ENCODE measurements at regions not wholly inside any gene's neighbourhood (a gene's known extent, or its start where the extent isn't known, plus 50 kb on each side); places are given as distances from the start of the nearest gene placed in this dataset.

DNA sequence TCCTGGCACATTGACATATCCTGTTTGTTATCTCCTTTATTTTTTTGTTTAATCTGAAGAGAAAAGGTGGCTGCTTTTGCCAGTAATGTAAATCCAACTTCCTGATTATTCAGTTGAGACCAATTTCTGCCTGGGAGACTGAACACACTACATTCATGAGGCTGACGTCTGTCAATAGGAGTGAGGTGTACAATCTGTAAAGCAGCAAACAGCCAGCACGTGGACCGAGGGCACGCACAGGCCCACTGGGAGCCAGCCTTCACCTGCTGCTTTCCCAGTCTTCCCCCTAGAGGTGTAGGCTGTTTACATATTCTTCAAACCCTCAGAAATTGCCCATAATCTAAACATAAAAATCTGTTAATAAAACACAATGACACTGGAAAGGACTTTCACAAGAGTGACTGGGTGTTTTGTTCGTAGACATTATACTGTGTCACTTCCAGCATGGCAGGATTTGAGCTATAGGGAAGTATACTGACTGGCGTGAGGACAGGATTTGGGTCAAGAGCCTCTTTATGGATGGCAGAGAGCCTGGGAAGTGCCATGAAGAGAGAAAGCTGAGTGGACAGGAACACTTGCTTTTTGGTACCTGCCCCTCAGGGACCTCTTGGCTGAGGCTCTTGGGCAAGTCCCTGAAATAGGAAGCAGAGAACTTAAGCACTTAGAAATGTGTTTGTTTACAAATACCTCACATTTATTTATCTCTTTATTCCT lies 552.9 kb upstream of the CAMK1G start:
- no peak overlapping the region for H3K9ac ChIP-seq (ENCODE audit: low read length)
- H3K4me1 ChIP-seq (ENCODE audit: control insufficient read depth, low read depth, low read length): no peaks in the 10 kb centered on the region
- no peak overlapping the region for H3K27ac ChIP-seq (ENCODE audit: low read length)
- no peak overlapping the region for H3K4me3 ChIP-seq (ENCODE audit: low read length)
- H3K9me3 ChIP-seq (ENCODE audit: control insufficient read depth, low read depth, low read length): no peaks in the 10 kb centered on the region
- no peaks in the 10 kb centered on the region for H3K27me3 ChIP-seq (ENCODE audit: control insufficient read depth, insufficient read depth, low read length)
- H3K36me3 ChIP-seq (ENCODE audit: control insufficient read depth, low read depth, low read length): no peaks in the 10 kb centered on the region

DNA sequence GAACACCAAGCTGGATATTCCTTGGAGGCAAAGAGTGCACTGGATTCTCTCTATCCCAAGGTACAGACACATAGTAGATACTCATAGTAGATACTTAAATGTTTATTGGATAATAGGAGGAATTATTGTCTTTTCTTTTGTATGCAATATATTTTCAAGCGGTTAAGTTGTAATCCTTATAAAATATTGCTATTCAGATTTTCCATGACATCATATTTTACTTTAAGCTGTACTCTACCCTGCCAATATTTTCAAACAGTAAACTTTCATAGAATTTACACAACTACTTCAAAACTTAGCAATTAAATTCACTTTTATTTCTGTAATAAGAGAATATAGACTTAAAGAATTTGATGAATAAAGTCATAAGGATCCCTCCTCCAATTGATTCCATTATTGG lies 546.5 kb upstream of the CAMK1G start:
- H3K4me3 ChIP-seq (ENCODE audit: low read length): no peak overlapping the region
- no peak overlapping the region for H3K9ac ChIP-seq (ENCODE audit: low read length)
- H3K9me3 ChIP-seq (ENCODE audit: control insufficient read depth, low read depth, low read length): no peaks in the 10 kb centered on the region
- no peak overlapping the region for H3K27ac ChIP-seq (ENCODE audit: low read length)
- no peaks in the 10 kb centered on the region for H3K27me3 ChIP-seq (ENCODE audit: control insufficient read depth, insufficient read depth, low read length)
- no peaks in the 10 kb centered on the region for H3K36me3 ChIP-seq (ENCODE audit: control insufficient read depth, low read depth, low read length)
- H3K4me1 ChIP-seq (ENCODE audit: control insufficient read depth, low read depth, low read length): no peaks in the 10 kb centered on the region

DNA sequence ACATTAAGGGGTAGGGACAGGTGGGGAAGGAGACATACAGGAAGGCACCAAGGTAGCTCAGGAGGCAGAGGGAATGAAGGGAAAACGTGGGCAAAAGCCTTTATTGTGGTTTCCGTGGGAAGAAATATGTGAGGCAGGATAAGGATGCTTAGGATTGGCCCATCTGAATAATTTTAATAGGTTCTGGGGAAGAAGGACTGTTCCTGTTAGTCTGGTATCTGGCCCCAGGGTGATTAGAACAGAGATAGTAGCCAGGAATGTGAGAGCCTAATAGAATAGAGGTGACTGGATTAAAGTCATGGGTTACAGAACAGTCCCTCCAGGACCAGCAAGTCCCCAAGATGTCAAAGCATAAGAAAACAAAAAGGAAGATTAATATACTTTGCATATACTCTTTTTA lies 545.2 kb upstream of the CAMK1G start:
- H3K9me3 ChIP-seq (ENCODE audit: control insufficient read depth, low read depth, low read length): no peaks in the 10 kb centered on the region
- H3K4me3 ChIP-seq (ENCODE audit: low read length): no peak overlapping the region
- H3K36me3 ChIP-seq (ENCODE audit: control insufficient read depth, low read depth, low read length): no peaks in the 10 kb centered on the region
- H3K9ac ChIP-seq (ENCODE audit: low read length): no peak overlapping the region
- no peak overlapping the region for H3K27ac ChIP-seq (ENCODE audit: low read length)
- H3K4me1 ChIP-seq (ENCODE audit: control insufficient read depth, low read depth, low read length): no peaks in the 10 kb centered on the region
- no peaks in the 10 kb centered on the region for H3K27me3 ChIP-seq (ENCODE audit: control insufficient read depth, insufficient read depth, low read length)

DNA sequence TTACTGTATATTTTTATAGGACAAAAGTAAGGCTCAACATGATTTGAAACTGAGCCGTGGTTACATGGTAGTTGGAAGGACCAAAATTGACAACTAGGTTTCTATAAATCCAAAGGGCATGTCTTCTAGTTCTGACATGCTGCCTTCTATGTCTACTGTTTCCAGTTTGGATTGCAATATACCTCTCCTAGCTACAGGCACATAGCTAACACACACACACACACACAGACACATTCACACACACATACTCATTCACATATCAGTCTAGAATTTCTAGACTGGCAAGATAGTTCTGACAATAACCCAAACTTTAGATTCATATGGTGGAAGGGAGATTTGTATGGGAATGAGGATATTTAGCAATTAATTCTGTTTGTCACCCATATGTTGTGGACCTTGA lies 544.8 kb upstream of the CAMK1G start:
- no peaks in the 10 kb centered on the region for H3K4me1 ChIP-seq (ENCODE audit: control insufficient read depth, low read depth, low read length)
- H3K36me3 ChIP-seq (ENCODE audit: control insufficient read depth, low read depth, low read length): no peaks in the 10 kb centered on the region
- H3K4me3 ChIP-seq (ENCODE audit: low read length): no peak overlapping the region
- no peak overlapping the region for H3K27ac ChIP-seq (ENCODE audit: low read length)
- no peaks in the 10 kb centered on the region for H3K9me3 ChIP-seq (ENCODE audit: control insufficient read depth, low read depth, low read length)
- no peaks in the 10 kb centered on the region for H3K27me3 ChIP-seq (ENCODE audit: control insufficient read depth, insufficient read depth, low read length)
- no peak overlapping the region for H3K9ac ChIP-seq (ENCODE audit: low read length)

DNA sequence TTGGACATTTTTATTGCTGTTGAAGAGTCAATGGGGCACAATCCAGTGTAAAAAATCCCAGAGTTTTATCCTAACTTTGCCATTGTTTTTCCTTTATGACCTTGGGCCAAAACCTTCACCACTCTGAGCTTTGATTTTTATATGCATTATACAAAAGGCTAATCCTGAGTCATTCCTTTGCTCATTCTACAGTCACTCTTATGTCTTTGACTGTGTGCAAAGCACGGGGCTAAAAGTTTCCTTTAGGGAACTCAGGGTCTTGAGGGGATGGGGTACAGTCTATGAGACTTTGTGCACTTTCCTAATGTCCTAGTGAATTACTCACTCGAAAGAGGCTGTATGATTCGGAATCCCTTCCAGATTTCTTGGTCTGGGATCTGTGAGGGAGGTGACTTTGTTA lies 543.2 kb upstream of the CAMK1G start:
- Histone ChIP-seq H3K27me3 (ENCODE audit: control insufficient read depth, insufficient read depth, low read length) (no peaks in the 10 kb centered on the region), H3K9me3 (ENCODE audit: control insufficient read depth, low read depth, low read length) (no peaks in the 10 kb centered on the region), H3K4me3 (ENCODE audit: low read length) (no peak overlapping the region), H3K9ac (ENCODE audit: low read length) (no peak overlapping the region), H3K36me3 (ENCODE audit: control insufficient read depth, low read depth, low read length) (no peaks in the 10 kb centered on the region), H3K27ac (ENCODE audit: low read length) (no peak overlapping the region), H3K4me1 (ENCODE audit: control insufficient read depth, low read depth, low read length) (no peaks in the 10 kb centered on the region)

DNA sequence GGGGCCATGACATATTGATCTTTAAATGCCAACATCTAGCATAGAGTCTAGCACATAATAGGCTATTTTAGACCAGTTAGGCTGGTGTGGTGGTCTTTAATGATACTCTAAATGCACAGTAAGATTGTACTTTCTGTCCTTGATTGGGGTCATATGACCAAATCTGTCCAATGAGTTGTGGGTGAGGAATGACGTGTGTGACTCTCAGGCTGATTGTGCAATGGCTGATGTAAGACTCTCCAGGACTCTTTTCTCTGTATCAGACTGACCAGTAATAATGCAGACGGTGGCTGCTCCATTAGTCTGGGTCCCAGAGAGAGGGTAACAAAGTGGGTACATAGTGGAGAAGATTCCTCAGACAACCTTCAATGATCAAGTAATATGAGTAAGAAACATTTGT lies 541.6 kb upstream of the CAMK1G start:
- Histone ChIP-seq H3K4me1 (ENCODE audit: control insufficient read depth, low read depth, low read length) (no peaks in the 10 kb centered on the region), H3K36me3 (ENCODE audit: control insufficient read depth, low read depth, low read length) (no peaks in the 10 kb centered on the region), H3K9me3 (ENCODE audit: control insufficient read depth, low read depth, low read length) (no peaks in the 10 kb centered on the region), H3K27ac (ENCODE audit: low read length) (no peak overlapping the region), H3K9ac (ENCODE audit: low read length) (no peak overlapping the region), H3K4me3 (ENCODE audit: low read length) (no peak overlapping the region), H3K27me3 (ENCODE audit: control insufficient read depth, insufficient read depth, low read length) (no peaks in the 10 kb centered on the region)

DNA sequence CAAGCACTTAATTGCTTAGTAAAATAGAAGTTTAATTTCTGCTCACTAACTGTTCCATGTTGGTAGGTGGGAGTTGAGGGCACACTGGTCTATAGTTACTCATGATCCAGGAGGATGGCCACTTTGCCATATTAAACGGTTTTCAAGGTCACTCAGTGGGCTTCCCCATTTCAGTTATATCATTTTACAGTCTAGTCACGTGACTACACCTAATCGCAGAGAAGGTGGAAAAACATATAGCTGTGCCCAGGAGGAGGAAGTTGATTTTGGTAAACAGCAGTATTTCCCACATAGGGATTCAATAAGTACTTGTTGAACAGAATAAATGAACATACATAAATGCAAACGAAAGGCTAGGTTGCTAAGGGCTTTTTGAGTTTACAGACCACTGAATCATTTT lies 541.1 kb upstream of the CAMK1G start:
- Histone ChIP-seq H3K27me3 (ENCODE audit: control insufficient read depth, insufficient read depth, low read length) (no peaks in the 10 kb centered on the region), H3K4me1 (ENCODE audit: control insufficient read depth, low read depth, low read length) (no peaks in the 10 kb centered on the region), H3K4me3 (ENCODE audit: low read length) (no peak overlapping the region), H3K9ac (ENCODE audit: low read length) (no peak overlapping the region), H3K27ac (ENCODE audit: low read length) (no peak overlapping the region), H3K36me3 (ENCODE audit: control insufficient read depth, low read depth, low read length) (no peaks in the 10 kb centered on the region), H3K9me3 (ENCODE audit: control insufficient read depth, low read depth, low read length) (no peaks in the 10 kb centered on the region)

DNA sequence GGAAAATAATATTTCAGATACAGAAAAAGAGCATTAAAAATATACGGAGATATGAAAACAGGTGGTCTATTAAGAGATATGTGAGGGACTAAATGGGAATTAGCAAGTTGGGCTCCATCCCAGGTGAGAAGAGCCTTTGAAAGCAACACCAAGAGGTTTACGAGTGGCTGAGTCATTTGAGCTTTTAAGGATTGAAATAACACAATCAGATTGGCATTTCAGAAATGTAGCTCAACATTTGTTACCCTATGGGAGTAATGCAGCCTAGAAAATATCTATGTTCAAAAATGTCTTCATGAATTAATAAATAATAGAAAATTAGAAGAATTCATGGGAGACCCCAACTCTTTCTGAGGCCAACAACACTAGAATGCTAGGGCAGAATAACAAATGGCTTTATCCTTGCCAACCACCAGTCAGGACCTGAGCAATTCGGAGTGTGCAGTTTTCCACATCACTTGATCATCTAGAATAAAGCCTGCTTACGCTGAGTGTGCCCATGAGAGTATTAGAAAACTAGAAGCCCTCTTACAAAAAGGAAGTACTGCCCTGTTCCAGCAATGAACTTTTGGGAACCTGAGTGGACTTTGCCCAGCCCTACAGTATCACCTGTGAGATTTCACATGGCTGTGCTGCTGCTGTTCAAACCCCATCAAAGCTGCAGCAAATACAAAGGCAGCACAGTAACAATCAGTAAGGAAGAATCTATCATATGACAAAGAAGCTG lies 538.0 kb upstream of the CAMK1G start:
- Histone ChIP-seq H3K9me3 (ENCODE audit: control insufficient read depth, low read depth, low read length) (no peaks in the 10 kb centered on the region), H3K4me3 (ENCODE audit: low read length) (no peak overlapping the region), H3K4me1 (ENCODE audit: control insufficient read depth, low read depth, low read length) (no peaks in the 10 kb centered on the region), H3K36me3 (ENCODE audit: control insufficient read depth, low read depth, low read length) (no peaks in the 10 kb centered on the region), H3K27ac (ENCODE audit: low read length) (no peak overlapping the region), H3K9ac (ENCODE audit: low read length) (no peak overlapping the region), H3K27me3 (ENCODE audit: control insufficient read depth, insufficient read depth, low read length) (peaks cover 11% of the 10 kb centered on the region)

DNA sequence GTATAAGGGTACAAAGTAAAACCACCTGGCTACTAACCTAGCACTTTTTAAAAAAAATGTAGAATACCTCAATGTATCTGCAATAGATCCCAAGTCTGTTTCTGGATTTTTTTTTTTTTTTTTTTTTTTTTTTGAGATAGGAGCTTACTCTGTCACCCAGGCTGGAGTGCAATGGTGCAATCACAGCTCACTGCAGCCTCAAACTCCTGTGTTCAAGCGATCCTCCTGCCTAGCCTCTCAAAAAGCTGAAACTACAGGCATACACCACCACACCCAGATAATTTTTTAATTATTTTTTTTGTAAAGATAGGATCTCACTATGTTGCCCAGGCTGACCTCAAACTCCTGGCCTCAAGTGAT lies 537.5 kb upstream of the CAMK1G start:
- H3K27ac ChIP-seq (ENCODE audit: low read length): no peak overlapping the region
- H3K27me3 ChIP-seq (ENCODE audit: control insufficient read depth, insufficient read depth, low read length): peaks cover 11% of the 10 kb centered on the region
- no peak overlapping the region for H3K4me3 ChIP-seq (ENCODE audit: low read length)
- no peak overlapping the region for H3K9ac ChIP-seq (ENCODE audit: low read length)
- no peaks in the 10 kb centered on the region for H3K36me3 ChIP-seq (ENCODE audit: control insufficient read depth, low read depth, low read length)
- H3K4me1 ChIP-seq (ENCODE audit: control insufficient read depth, low read depth, low read length): no peaks in the 10 kb centered on the region
- no peaks in the 10 kb centered on the region for H3K9me3 ChIP-seq (ENCODE audit: control insufficient read depth, low read depth, low read length)

DNA sequence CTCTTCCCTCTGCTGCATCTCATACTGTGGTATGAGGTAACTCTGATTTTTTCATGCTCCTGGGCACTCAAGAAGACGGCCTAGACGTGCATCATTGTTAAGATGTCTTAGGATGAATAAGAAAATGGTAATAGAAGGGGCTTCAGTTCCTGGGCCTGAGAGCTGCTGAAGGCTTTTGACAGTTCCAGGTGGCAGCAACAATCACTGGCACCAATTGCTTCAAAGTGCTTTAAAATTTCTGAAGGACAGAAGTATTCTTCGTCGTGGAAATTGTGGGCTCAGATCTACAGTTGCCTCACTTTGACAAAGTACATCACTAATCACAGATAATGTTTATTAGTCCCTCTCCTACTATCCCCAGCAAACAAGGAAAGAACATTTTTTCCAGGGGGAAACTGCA lies 536.6 kb upstream of the CAMK1G start:
- Histone ChIP-seq H3K27ac (ENCODE audit: low read length) (no peak overlapping the region), H3K36me3 (ENCODE audit: control insufficient read depth, low read depth, low read length) (no peaks in the 10 kb centered on the region), H3K27me3 (ENCODE audit: control insufficient read depth, insufficient read depth, low read length) (peaks cover 11% of the 10 kb centered on the region), H3K9me3 (ENCODE audit: control insufficient read depth, low read depth, low read length) (no peaks in the 10 kb centered on the region), H3K4me3 (ENCODE audit: low read length) (no peak overlapping the region), H3K4me1 (ENCODE audit: control insufficient read depth, low read depth, low read length) (no peaks in the 10 kb centered on the region), H3K9ac (ENCODE audit: low read length) (no peak overlapping the region)

DNA sequence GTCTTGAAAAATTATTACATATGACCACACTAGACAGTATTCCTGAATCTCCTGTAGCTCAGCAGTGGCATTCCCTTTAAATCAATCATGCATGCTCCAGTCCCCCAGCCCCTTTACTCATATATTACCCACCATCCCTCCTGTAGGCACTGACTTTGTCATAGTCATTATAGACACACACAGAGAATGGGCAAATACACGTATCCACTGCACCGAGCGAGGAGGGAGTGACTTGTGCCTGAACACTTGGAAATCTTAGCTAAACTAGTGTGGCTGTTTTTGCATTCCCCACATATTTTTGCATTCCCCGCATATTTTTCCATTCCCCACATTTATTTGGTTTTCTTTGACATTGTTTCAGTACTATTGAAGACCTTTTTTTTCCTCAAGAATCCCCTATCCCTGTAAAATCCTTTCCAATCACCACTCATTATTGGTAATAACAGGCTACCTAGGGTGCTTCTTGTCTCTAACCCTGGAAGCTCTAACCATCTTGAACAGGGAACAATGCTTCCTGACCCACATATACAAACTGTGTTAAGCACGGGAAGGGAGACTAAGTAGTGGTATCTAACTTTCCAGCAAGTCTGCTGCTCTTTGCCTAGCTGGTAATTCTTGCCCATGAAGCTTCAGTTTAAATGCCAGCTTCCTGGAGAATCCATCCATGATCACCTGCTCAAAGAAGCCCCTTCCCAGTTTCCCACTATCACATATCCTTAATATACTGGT lies 534.4 kb upstream of the CAMK1G start:
- no peaks in the 10 kb centered on the region for H3K4me1 ChIP-seq (ENCODE audit: control insufficient read depth, low read depth, low read length)
- no peaks in the 10 kb centered on the region for H3K9me3 ChIP-seq (ENCODE audit: control insufficient read depth, low read depth, low read length)
- no peak overlapping the region for H3K27ac ChIP-seq (ENCODE audit: low read length)
- H3K27me3 ChIP-seq (ENCODE audit: control insufficient read depth, insufficient read depth, low read length): peaks cover 11% of the 10 kb centered on the region
- H3K4me3 ChIP-seq (ENCODE audit: low read length): no peak overlapping the region
- H3K9ac ChIP-seq (ENCODE audit: low read length): no peak overlapping the region
- H3K36me3 ChIP-seq (ENCODE audit: control insufficient read depth, low read depth, low read length): no peaks in the 10 kb centered on the region

Data from iPS-18a (cell line).